Activated B cell treated with CpG ODN at 0.5 μM for 24 hours (primary cell): ENCODE measurements at regions not wholly inside any gene's neighbourhood (a gene's known extent, or its start where the extent isn't known, plus 50 kb on each side); places are given as distances from the start of the nearest gene placed in this dataset.

Source experiments
- ATAC-seq: fragments of 200-7000 bp; cut with Tn5 transposase; one replicate; pipeline ENCODE4 v1.10.0; 2021; ENCODE audit warnings: low read depth, mild to moderate bottlenecking, moderate library complexity
- CTCF ChIA-PET: fragments of 350-600 bp; sonication (Branson Sonifier 250); formaldehyde crosslinking; loops from one replicate; lab custom pipeline; 2021; ENCODE audit warnings: antibody characterized with exemption; lab: Charles Lee
- POLR2A ChIA-PET: fragments of 350-600 bp; sonication (Branson Sonifier 250); formaldehyde crosslinking; loops from one replicate; lab custom pipeline; 2021; ENCODE audit warnings: antibody characterized with exemption; lab: Charles Lee
- DNase-seq: peaks from one replicate; pipeline ENCODE4 v3.0.0; 2022
- H3K27ac Mint-ChIP-seq: one replicate; pipeline ENCODE4 v1.8.0; 2020; ENCODE audit warnings: mixed read lengths
- H3K27me3 Mint-ChIP-seq: one replicate; pipeline ENCODE4 v1.8.0; 2021; ENCODE audit warnings: mixed read lengths
- H3K36me3 Mint-ChIP-seq: one replicate; pipeline ENCODE4 v1.8.0; 2021; ENCODE audit warnings: low read depth, mixed read lengths
- H3K4me1 Mint-ChIP-seq: one replicate; pipeline ENCODE4 v1.8.0; 2021; ENCODE audit warnings: mixed read lengths
- H3K4me3 Mint-ChIP-seq: one replicate; pipeline ENCODE4 v1.8.0; 2020; ENCODE audit warnings: mild to moderate bottlenecking, mixed read lengths
- H3K9me3 Mint-ChIP-seq: one replicate; pipeline ENCODE4 v1.8.0; 2020; ENCODE audit warnings: mixed read lengths
- CTCF ChIP-seq: fragments of 200-600 bp; IDR thresholded peaks from one replicate; pipeline ENCODE4 v1.8.0; 2022; ENCODE audit warnings: antibody characterized with exemption, mild to moderate bottlenecking
- intact Hi-C: fragments of 100-400 bp; cut with micrococcal nuclease; formaldehyde crosslinking; loops from one replicate; pipeline ENCODE4 v1.15.1; 2024

- Mint-ChIP-seq H3K4me1 (no peaks in the 10 kb centered on the region), H3K36me3 (no peaks in the 10 kb centered on the region), H3K4me3 (no peak overlapping the region), H3K27ac (no peak overlapping the region), H3K27me3 (no peaks in the 10 kb centered on the region), H3K9me3 (peaks cover 2% of the 10 kb centered on the region)
- intact Hi-C loops = no loop called here
- CTCF ChIA-PET = no interaction called here
- POLR2A ChIA-PET = no interaction called here
- ATAC-seq (no peak), DNase-seq (no peak)
- TF ChIP-seq CTCF = no peak
Observed at GRCh38 chr11:89660234-89660633, 49.9 kb upstream of the TRIM77 start.
